Thyroid gland (tissue), 4 donors: ENCODE measurements at regions not wholly inside any gene's neighbourhood (a gene's known extent, or its start where the extent isn't known, plus 50 kb on each side); places are given as distances from the start of the nearest gene placed in this dataset.

Source experiments
- DNase-seq, 2 donors: peaks; one replicate each; pipeline ENCODE4 v3.0.0-alpha.2; 2019
- H3K27ac ChIP-seq, 3 donors: fragments of 200-600 bp; sonication (generic); 1 replicate in 2 of 3; 2 replicates in 1 of 3; pipeline ENCODE4 v1.5.1; 2016 to 2019; ENCODE audit warnings: mild to moderate bottlenecking in 1 of 3, moderate library complexity in 1 of 3
- H3K27me3 ChIP-seq: fragments of 200-600 bp; sonication (generic); one replicate; pipeline ENCODE4 v1.5.1; 2019
- H3K36me3 ChIP-seq, 2 donors: fragments of 200-600 bp; sonication (generic); one replicate each; pipeline ENCODE4 v1.5.1; 2016 to 2019
- H3K4me1 ChIP-seq, 2 donors: fragments of 200-600 bp; sonication (generic); one replicate each; pipeline ENCODE4 v1.5.1; 2017 to 2019
- H3K4me3 ChIP-seq, 3 donors: fragments of 200-600 bp; sonication (generic); replicated peaks in 1 of 3; 1 replicate in 2 of 3; 2 replicates in 1 of 3; pipeline ENCODE4 v1.5.1; 2016; ENCODE audit warnings: mild to moderate bottlenecking in 1 of 3
- H3K9me3 ChIP-seq: fragments of 200-600 bp; sonication (generic); one replicate; pipeline ENCODE4 v1.5.1; 2017
- POLR2A ChIP-seq, 2 donors: fragments of 450-650 bp; IDR thresholded peaks; one replicate each; pipeline ENCODE4 v1.6.1; 2017; ENCODE audit warnings: antibody characterized with exemption in 2 of 2, mild to moderate bottlenecking in 2 of 2, moderate library complexity in 1 of 2
- WGBS, 2 donors: methylation state at CpG; one replicate each; pipeline ENCODE4 v1.1.5; 2017; 5-methylcytosine and 5-hydroxymethylcytosine counted together
- intact Hi-C: fragments of 100-400 bp; cut with DNase I; formaldehyde crosslinking; loops from one replicate; pipeline ENCODE4 v1.15.1; 2023
- TF ChIP-seq, protein P1 (sequence below), 6 experiments: fragments of 200-600 bp in 3 of 6; fragments of 450-650 bp in 3 of 6; sonication (generic) in 3 of 6; IDR thresholded peaks; one replicate each; pipeline ENCODE4 v1.5.1; 2016 to 2019; ENCODE audit warnings: antibody characterized with exemption in 6 of 6, mild to moderate bottlenecking in 2 of 6, inconsistent platforms in 1 of 6, moderate library complexity in 1 of 6

DNA sequence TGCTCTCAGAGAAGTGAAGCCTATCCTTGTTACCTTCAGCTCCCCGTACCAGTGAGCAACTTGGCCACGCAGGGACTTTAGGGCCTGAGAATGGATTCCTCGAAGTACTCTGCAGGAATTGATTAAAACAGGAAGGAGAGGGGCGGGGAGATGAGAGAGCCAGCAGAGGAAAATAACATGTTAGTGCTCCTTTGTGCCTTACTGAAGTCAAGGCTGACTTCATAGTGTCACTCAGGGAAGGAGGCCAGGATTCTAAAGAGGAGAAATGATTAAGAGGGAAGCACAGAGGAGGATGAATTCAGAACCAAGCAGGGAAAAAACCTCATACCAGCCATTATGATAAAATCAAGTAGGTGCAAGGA lies 195.6 kb upstream of the RHOBTB1 start:
- Histone ChIP-seq H3K9me3 (no peaks in the 10 kb centered on the region), H3K27ac (no peak overlapping the region), H3K4me1 (no peaks in the 10 kb centered on the region), H3K27me3 (no peaks in the 10 kb centered on the region), H3K4me3 (no peak overlapping the region), H3K36me3 (no peaks in the 10 kb centered on the region)
- WGBS, 2 donors = 76 to 79% methylated on average over 4 of the region's 4 CpGs
- TF ChIP-seq, protein P1, sequence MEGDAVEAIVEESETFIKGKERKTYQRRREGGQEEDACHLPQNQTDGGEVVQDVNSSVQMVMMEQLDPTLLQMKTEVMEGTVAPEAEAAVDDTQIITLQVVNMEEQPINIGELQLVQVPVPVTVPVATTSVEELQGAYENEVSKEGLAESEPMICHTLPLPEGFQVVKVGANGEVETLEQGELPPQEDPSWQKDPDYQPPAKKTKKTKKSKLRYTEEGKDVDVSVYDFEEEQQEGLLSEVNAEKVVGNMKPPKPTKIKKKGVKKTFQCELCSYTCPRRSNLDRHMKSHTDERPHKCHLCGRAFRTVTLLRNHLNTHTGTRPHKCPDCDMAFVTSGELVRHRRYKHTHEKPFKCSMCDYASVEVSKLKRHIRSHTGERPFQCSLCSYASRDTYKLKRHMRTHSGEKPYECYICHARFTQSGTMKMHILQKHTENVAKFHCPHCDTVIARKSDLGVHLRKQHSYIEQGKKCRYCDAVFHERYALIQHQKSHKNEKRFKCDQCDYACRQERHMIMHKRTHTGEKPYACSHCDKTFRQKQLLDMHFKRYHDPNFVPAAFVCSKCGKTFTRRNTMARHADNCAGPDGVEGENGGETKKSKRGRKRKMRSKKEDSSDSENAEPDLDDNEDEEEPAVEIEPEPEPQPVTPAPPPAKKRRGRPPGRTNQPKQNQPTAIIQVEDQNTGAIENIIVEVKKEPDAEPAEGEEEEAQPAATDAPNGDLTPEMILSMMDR (IDR thresholded peaks at IDR 0.05) = no peak
- TF ChIP-seq POLR2A (IDR thresholded peaks at IDR 0.05) = no peak
- DNase-seq = no peak
- intact Hi-C loops = no loop called here

GRCh38 chr10:61138708-61139591 lies 195.0 kb upstream of the RHOBTB1 start:
- no peak for DNase-seq
- Histone ChIP-seq H3K9me3 (no peaks in the 10 kb centered on the region), H3K4me3 (no peak overlapping the region), H3K27ac (no peak overlapping the region), H3K36me3 (no peaks in the 10 kb centered on the region), H3K4me1 (no peaks in the 10 kb centered on the region), H3K27me3 (no peaks in the 10 kb centered on the region)
- TF ChIP-seq POLR2A (IDR thresholded peaks at IDR 0.05) = no peak
- TF ChIP-seq, protein P1 (IDR thresholded peaks at IDR 0.05) = no peak
- intact Hi-C loops = no loop called here
- 89 to 90% methylated on average over 5 of the region's 5 CpGs for WGBS, 2 donors

- H3K4me3 ChIP-seq = no peak overlapping the region
- no peak overlapping the region for H3K27ac ChIP-seq
- TF ChIP-seq POLR2A (IDR thresholded peaks at IDR 0.05) = no peak
- TF ChIP-seq, protein P1 (IDR thresholded peaks at IDR 0.05) = no peak
- no peaks in the 10 kb centered on the region for H3K4me1 ChIP-seq
- intact Hi-C loops = no loop called here
- H3K9me3 ChIP-seq = no peaks in the 10 kb centered on the region
- WGBS, 2 donors = 80 to 84% methylated on average over 2 of the region's 2 CpGs
- H3K27me3 ChIP-seq = no peaks in the 10 kb centered on the region
- no peaks in the 10 kb centered on the region for H3K36me3 ChIP-seq
- DNase-seq = no peak
These were observed 192.2 kb upstream of the RHOBTB1 start for GRCh38 chr10:61136139-61136538.

GRCh38 chr10:61135276-61135721 lies 191.3 kb upstream of the RHOBTB1 start:
- no peaks in the 10 kb centered on the region for H3K9me3 ChIP-seq
- no peak overlapping the region for H3K4me3 ChIP-seq
- DNase-seq = no peak
- H3K36me3 ChIP-seq = no peaks in the 10 kb centered on the region
- H3K4me1 ChIP-seq = no peaks in the 10 kb centered on the region
- intact Hi-C loops = no loop called here
- TF ChIP-seq, protein P1 (IDR thresholded peaks at IDR 0.05) = no peak
- TF ChIP-seq POLR2A (IDR thresholded peaks at IDR 0.05) = no peak
- WGBS, 2 donors = 53 to 57% methylated on average over 3 of the region's 3 CpGs
- H3K27ac ChIP-seq = no peak overlapping the region
- H3K27me3 ChIP-seq = no peaks in the 10 kb centered on the region

DNA sequence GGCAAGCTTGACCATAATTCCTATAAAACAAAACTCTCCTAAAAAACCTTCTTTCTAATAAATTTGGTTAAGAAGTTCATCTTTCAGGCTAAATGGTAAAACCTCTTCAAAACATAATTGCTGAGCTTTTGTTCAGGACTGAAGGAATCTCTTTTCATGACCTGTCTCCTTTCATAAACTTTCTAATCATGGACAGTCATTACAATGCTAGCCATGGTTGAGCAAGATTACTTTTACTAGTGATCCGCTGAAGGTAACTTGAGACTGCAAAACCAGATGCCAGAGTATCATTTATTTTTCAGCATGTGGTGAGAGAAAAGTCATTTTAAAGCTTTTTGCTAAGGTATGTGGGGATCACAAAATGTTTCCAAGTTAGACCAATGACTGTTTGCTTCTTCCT lies 186.4 kb upstream of the RHOBTB1 start:
- H3K36me3 ChIP-seq = no peaks in the 10 kb centered on the region
- H3K27ac ChIP-seq = no peak overlapping the region
- H3K4me1 ChIP-seq = no peaks in the 10 kb centered on the region
- intact Hi-C loops = no loop called here
- no peaks in the 10 kb centered on the region for H3K9me3 ChIP-seq
- 66 to 83% methylated on average over 1 of the region's 1 CpG for whole genome bisulfite sequencing, 2 donors
- DNase-seq = no peak
- H3K27me3 ChIP-seq = no peaks in the 10 kb centered on the region
- no peak overlapping the region for H3K4me3 ChIP-seq
- no peak for TF ChIP-seq POLR2A (IDR thresholded peaks at IDR 0.05)
- TF ChIP-seq, protein P1 (IDR thresholded peaks at IDR 0.05) = no peak
